ENCODE measurements at regions not wholly inside any gene's neighbourhood (a gene's known extent, or its start where the extent isn't known, plus 50 kb on each side); places are given as distances from the start of the nearest gene placed in this dataset.
"Not testable (repeated sequence)": the region's sequence is repeated elsewhere in the genome, so short reads cannot be mapped to it uniquely, and the experiment has no call there.

GRCh38 chr10:118901906-118902305 lies 127.6 kb upstream of the NANOS1 start:
- H3K4me3 ChIP-seq (ENCODE audit: low read depth, low read length) = no peak overlapping the region
- H3K4me1 ChIP-seq = no peaks in the 10 kb centered on the region; the same call in 1 of the 2 replicates
- TF ChIP-seq CTCF (IDR thresholded peaks at IDR 0.05; ENCODE audit: low read depth, low read length) = no peak
- no peaks in the 10 kb centered on the region for H3K36me3 ChIP-seq
- H3K9me3 ChIP-seq = no peaks in the 10 kb centered on the region
- DNase-seq = no peak
- no peaks in the 10 kb centered on the region for H3K27me3 ChIP-seq

- DNase-seq; H3K4me3 ChIP-seq (ENCODE audit: low read depth, low read length); H3K27me3 ChIP-seq; H3K4me1 ChIP-seq; H3K9me3 ChIP-seq; H3K36me3 ChIP-seq: not testable (repeated sequence)
These were observed 126.9 kb upstream of the NANOS1 start for GRCh38 chr10:118902656-118903055.

- H3K36me3 ChIP-seq = no peaks in the 10 kb centered on the region
- no peaks in the 10 kb centered on the region for H3K27me3 ChIP-seq
- TF ChIP-seq CTCF (IDR thresholded peaks at IDR 0.05; ENCODE audit: low read depth, low read length) = no peak
- peaks cover 6% of the 10 kb centered on the region for H3K4me1 ChIP-seq
- H3K4me3 ChIP-seq (ENCODE audit: low read depth, low read length) = no peak overlapping the region
- H3K9me3 ChIP-seq = no peaks in the 10 kb centered on the region
- DNase-seq = no peak
These were observed 126.3 kb upstream of the NANOS1 start for GRCh38 chr10:118903251-118903650.

DNA sequence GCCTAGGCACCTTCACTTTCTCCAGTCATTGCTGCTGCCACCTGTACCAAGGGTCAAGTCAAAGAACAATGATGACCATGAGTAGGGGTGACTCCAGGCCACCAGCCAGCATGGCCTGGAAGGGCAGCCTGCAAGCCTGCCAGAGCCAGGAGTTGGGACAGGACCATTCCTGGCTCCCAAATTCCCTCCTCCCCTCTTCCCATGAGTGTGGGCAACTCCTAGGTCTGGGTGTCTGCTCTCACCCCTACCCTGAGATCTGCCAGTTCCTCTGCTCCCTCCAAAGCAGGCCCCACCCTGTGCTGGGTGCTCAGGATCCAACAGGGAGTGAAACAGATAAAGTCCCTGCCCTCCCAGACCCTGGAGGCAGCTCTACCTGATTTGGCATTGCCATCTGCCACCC lies 125.8 kb upstream of the NANOS1 start:
- no peak for DNase-seq
- no peak for TF ChIP-seq CTCF (IDR thresholded peaks at IDR 0.05; ENCODE audit: low read depth, low read length)
- Histone ChIP-seq H3K4me3 (ENCODE audit: low read depth, low read length) (no peak overlapping the region), H3K4me1 (peaks cover 8% of the 10 kb centered on the region), H3K9me3 (no peaks in the 10 kb centered on the region), H3K27me3 (no peaks in the 10 kb centered on the region), H3K36me3 (no peaks in the 10 kb centered on the region)

DNA sequence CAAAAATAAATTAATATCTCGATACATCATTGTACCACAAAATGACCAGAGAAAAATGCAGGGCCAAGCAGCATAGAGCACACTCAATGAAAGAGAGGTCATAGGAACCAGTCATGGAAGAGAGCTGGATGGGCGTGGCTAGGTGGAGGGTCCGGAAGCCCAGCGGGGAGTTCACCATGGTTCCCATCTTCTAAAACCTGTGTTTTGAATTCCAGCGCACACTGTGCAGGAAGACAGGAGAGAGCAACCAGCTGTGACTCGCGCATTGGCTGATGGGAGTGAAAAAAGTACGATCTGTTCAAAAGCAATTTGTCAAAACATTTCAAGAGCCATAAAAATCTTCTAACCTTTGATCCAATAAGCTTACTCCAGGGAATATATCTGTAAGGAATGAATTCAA lies 125.2 kb upstream of the NANOS1 start:
- no peak for TF ChIP-seq CTCF (IDR thresholded peaks at IDR 0.05; ENCODE audit: low read depth, low read length)
- no peak for DNase-seq
- Histone ChIP-seq H3K27me3 (no peaks in the 10 kb centered on the region), H3K36me3 (no peaks in the 10 kb centered on the region), H3K4me1 (peaks cover 9% of the 10 kb centered on the region), H3K4me3 (ENCODE audit: low read depth, low read length) (no peak overlapping the region), H3K9me3 (no peaks in the 10 kb centered on the region)

- H3K4me3 ChIP-seq (ENCODE audit: low read depth, low read length) = no peak overlapping the region
These were observed 122.5 kb upstream of the NANOS1 start for GRCh38 chr10:118907051-118907450.

More at GRCh38 chr10:118907051-118907450, 122.5 kb upstream of the NANOS1 start:
- H3K27me3 ChIP-seq = no peaks in the 10 kb centered on the region
- H3K36me3 ChIP-seq = no peaks in the 10 kb centered on the region
- DNase-seq = no peak
- no peak for TF ChIP-seq CTCF (IDR thresholded peaks at IDR 0.05; ENCODE audit: low read depth, low read length)
- H3K9me3 ChIP-seq = no peaks in the 10 kb centered on the region
- H3K4me1 ChIP-seq = peaks cover 18% of the 10 kb centered on the region

All from BE2C (cell line).